DND-41 (cell line): ENCODE measurements at regions not wholly inside any gene's neighbourhood (a gene's known extent, or its start where the extent isn't known, plus 50 kb on each side); places are given as distances from the start of the nearest gene placed in this dataset.

Experiments
- ATAC-seq: fragments of 200-7000 bp; cut with Tn5 transposase; 3 replicates; pipeline ENCODE4 v1.9.1; 2021; ENCODE audit warnings: low read depth; ENCODE audit not compliant: insufficient read depth
- DNase-seq: peaks from one replicate; pipeline ENCODE4 v3.0.0-alpha.2; 2020
- H2AFZ ChIP-seq: 2 replicates; pipeline ENCODE4 v1.6.0; 2012; ENCODE audit warnings: low read depth, low read length
- H3K27ac ChIP-seq: 2 replicates; pipeline ENCODE4 v1.5.1; 2012; ENCODE audit warnings: low read length, inconsistent platforms
- H3K27me3 ChIP-seq: fragments of 200-600 bp; sonication (generic); 2 replicates; pipeline ENCODE4 v1.6.0; 2012; ENCODE audit warnings: low read length, mild to moderate bottlenecking, inconsistent platforms; ENCODE audit not compliant: insufficient read depth, poor library complexity
- H3K36me3 ChIP-seq: 2 replicates; pipeline ENCODE4 v1.5.1; 2012; ENCODE audit warnings: low read length, inconsistent platforms; ENCODE audit not compliant: insufficient read depth
- H3K4me1 ChIP-seq: 2 replicates; pipeline ENCODE4 v1.5.1; 2012; ENCODE audit warnings: mild to moderate bottlenecking, low read length; ENCODE audit not compliant: insufficient read depth
- H3K4me2 ChIP-seq: 2 replicates; pipeline ENCODE4 v1.6.0; 2012; ENCODE audit warnings: mild to moderate bottlenecking, moderate library complexity, low read length, inconsistent platforms; ENCODE audit not compliant: insufficient read depth
- H3K4me3 ChIP-seq, 2 experiments: fragments of 200-600 bp in 1 of 2; shearing (Covaris generic) in 1 of 2; 2 replicates each; pipeline ENCODE4 v1.5.1; 2012 to 2016; ENCODE audit warnings: inconsistent platforms in 2 of 2, low read length in 2 of 2, mild to moderate bottlenecking in 2 of 2, low read depth in 1 of 2, moderate library complexity in 1 of 2
- H3K79me2 ChIP-seq: 2 replicates; pipeline ENCODE4 v1.6.0; 2012; ENCODE audit warnings: low read length, inconsistent platforms; ENCODE audit not compliant: insufficient read depth
- H3K9ac ChIP-seq: 2 replicates; pipeline ENCODE4 v1.6.0; 2012; ENCODE audit warnings: low read depth, mild to moderate bottlenecking, inconsistent platforms, low read length, moderate library complexity
- H3K9me3 ChIP-seq: 2 replicates; pipeline ENCODE4 v1.5.1; 2012; ENCODE audit warnings: low read length, moderate library complexity, mild to moderate bottlenecking, inconsistent platforms; ENCODE audit not compliant: insufficient read depth, severe bottlenecking
- H4K20me1 ChIP-seq: 2 replicates; pipeline ENCODE4 v1.6.0; 2012; ENCODE audit warnings: low read length; ENCODE audit not compliant: insufficient read depth
- CTCF ChIP-seq: IDR thresholded peaks from 2 replicates; pipeline ENCODE4 v1.5.1; 2012; ENCODE audit warnings: borderline replicate concordance, low read length, moderate library complexity, mild to moderate bottlenecking; ENCODE audit not compliant: poor library complexity, severe bottlenecking; ENCODE audit errors: extremely low read depth
- EZH2 ChIP-seq: IDR thresholded peaks from 3 replicates; pipeline ENCODE4 v1.6.1; 2012; ENCODE audit warnings: borderline replicate concordance, low read depth, mild to moderate bottlenecking, moderate library complexity, low read length, inconsistent platforms; ENCODE audit not compliant: severe bottlenecking

- Histone ChIP-seq H3K4me3 (no peak overlapping the region), H4K20me1 (no peaks in the 10 kb centered on the region), H3K4me2 (no peak overlapping the region), H3K27ac (no peak overlapping the region), H3K9ac (no peak overlapping the region), H3K9me3 (no peaks in the 10 kb centered on the region), H2AFZ (no peak overlapping the region), H3K4me1 (no peaks in the 10 kb centered on the region), H3K36me3 (no peaks in the 10 kb centered on the region), H3K27me3 (no peaks in the 10 kb centered on the region), H3K79me2 (no peaks in the 10 kb centered on the region)
- ATAC-seq (no peak), DNase-seq (no peak)
- no peak for TF ChIP-seq EZH2
- TF ChIP-seq CTCF = no peak
Measured at GRCh38 chr13:110024645-110024980, 238.2 kb upstream of the IRS2 start.

GRCh38 chr13:110023729-110024644 is 237.6 kb upstream of the IRS2 start:
- no peak overlapping the region for H3K9ac ChIP-seq

GRCh38 chr13:110018009-110018408 is 231.6 kb upstream of the IRS2 start:
- TF ChIP-seq EZH2 = no peak
- no peak for TF ChIP-seq CTCF
- Histone ChIP-seq H3K9me3 (no peaks in the 10 kb centered on the region), H3K4me3 (no peak overlapping the region), H4K20me1 (no peaks in the 10 kb centered on the region), H3K36me3 (no peaks in the 10 kb centered on the region), H3K9ac (no peak overlapping the region), H3K79me2 (no peaks in the 10 kb centered on the region), H3K27me3 (no peaks in the 10 kb centered on the region), H2AFZ (no peak overlapping the region), H3K27ac (no peak overlapping the region), H3K4me2 (no peak overlapping the region), H3K4me1 (no peaks in the 10 kb centered on the region)
- no peak for ATAC-seq
- DNase-seq = no peak

More at GRCh38 chr13:110023729-110024644, 237.6 kb upstream of the IRS2 start:
- no peaks in the 10 kb centered on the region for H3K9me3 ChIP-seq
- H3K4me2 ChIP-seq = no peak overlapping the region
- H3K4me1 ChIP-seq = no peaks in the 10 kb centered on the region
- no peak for TF ChIP-seq EZH2
- TF ChIP-seq CTCF = no peak
- no peaks in the 10 kb centered on the region for H3K27me3 ChIP-seq
- no peaks in the 10 kb centered on the region for H4K20me1 ChIP-seq
- DNase-seq (no peak), ATAC-seq (no peak)
- no peaks in the 10 kb centered on the region for H3K36me3 ChIP-seq
- no peak overlapping the region for H3K4me3 ChIP-seq
- no peak overlapping the region for H2AFZ ChIP-seq
- no peaks in the 10 kb centered on the region for H3K79me2 ChIP-seq
- H3K27ac ChIP-seq = no peak overlapping the region
